ENCODE measurements at regions not wholly inside any gene's neighbourhood (a gene's known extent, or its start where the extent isn't known, plus 50 kb on each side); places are given as distances from the start of the nearest gene placed in this dataset.
A peak's percentile ranks its signal among the peaks of the same experiment; 100 is the strongest.
"Not testable (repeated sequence)": the region's sequence is repeated elsewhere in the genome, so short reads cannot be mapped to it uniquely, and the experiment has no call there.

DNA sequence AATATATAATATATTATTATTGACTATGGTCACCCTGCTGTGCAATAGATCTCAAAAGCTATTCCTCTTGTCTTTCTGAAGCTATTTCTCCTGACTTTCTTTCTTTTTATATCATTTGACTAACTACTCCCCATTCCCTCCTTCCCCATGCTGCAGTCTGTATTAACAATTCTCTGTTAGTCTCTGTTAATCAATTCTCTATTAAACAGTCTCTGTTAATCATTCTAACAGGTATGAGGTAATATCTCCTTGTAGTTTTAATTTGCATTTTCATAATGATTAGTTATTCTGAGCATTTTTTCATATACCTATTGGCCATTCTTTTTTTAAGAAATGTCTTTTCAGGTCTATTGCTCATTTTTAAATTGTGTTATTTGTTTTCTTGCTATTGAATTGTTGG lies 201.0 kb upstream of the B3GALT2 start:
- Histone ChIP-seq H3K36me3 (no peaks in the 10 kb centered on the region), H3K9me3 (no peaks in the 10 kb centered on the region)
- TF ChIP-seq, protein P1, sequence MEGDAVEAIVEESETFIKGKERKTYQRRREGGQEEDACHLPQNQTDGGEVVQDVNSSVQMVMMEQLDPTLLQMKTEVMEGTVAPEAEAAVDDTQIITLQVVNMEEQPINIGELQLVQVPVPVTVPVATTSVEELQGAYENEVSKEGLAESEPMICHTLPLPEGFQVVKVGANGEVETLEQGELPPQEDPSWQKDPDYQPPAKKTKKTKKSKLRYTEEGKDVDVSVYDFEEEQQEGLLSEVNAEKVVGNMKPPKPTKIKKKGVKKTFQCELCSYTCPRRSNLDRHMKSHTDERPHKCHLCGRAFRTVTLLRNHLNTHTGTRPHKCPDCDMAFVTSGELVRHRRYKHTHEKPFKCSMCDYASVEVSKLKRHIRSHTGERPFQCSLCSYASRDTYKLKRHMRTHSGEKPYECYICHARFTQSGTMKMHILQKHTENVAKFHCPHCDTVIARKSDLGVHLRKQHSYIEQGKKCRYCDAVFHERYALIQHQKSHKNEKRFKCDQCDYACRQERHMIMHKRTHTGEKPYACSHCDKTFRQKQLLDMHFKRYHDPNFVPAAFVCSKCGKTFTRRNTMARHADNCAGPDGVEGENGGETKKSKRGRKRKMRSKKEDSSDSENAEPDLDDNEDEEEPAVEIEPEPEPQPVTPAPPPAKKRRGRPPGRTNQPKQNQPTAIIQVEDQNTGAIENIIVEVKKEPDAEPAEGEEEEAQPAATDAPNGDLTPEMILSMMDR (IDR thresholded peaks at IDR 0.05): no peak
- no peak for TF ChIP-seq EP300 (IDR thresholded peaks at IDR 0.05)
- no peak for TF ChIP-seq POLR2A (IDR thresholded peaks at IDR 0.05)

DNA sequence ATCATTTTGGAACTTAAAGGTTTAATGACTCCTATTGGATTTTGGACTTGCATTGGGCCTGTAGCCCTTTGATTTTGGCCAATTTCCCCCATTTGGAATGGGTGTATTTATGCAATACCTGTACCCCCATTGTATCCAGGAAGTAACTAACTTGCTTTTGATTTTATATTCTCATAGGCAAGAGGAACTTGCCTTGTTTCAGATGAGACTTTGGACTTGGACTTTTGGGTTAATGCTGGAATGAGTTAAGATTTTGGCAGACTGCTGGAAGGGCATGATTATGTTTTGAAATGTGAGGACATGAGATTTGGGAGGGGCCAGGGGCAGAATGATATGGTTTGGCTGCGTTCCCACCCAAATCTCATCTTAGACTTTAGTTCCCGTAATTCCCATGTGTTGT lies 192.0 kb upstream of the B3GALT2 start:
- H3K4me3 ChIP-seq; H3K36me3 ChIP-seq; H3K4me1 ChIP-seq; H3K27ac ChIP-seq; DNase-seq (ENCODE audit: low spot score in 2 of 2); H3K27me3 ChIP-seq; H3K9me3 ChIP-seq: not testable (repeated sequence)
- 77 to 78% methylated on average over 2 of the region's 2 CpGs for WGBS, 2 donors

More for the DNA sequence above, 201.0 kb upstream of the B3GALT2 start:
- no peak overlapping the region for H3K4me3 ChIP-seq
- H3K4me1 ChIP-seq: no peaks in the 10 kb centered on the region
- H3K27me3 ChIP-seq: no peaks in the 10 kb centered on the region
- no peak overlapping the region for H3K27ac ChIP-seq
- DNase-seq (ENCODE audit: low spot score in 2 of 2): no peak

GRCh38 chr1:193377472-193377871 lies 191.1 kb upstream of the B3GALT2 start:
- no peak overlapping the region for H3K27ac ChIP-seq
- TF ChIP-seq, protein P1 (IDR thresholded peaks at IDR 0.05): no peak
- TF ChIP-seq EP300 (IDR thresholded peaks at IDR 0.05) (no peak), POLR2A (IDR thresholded peaks at IDR 0.05) (no peak)

DNA sequence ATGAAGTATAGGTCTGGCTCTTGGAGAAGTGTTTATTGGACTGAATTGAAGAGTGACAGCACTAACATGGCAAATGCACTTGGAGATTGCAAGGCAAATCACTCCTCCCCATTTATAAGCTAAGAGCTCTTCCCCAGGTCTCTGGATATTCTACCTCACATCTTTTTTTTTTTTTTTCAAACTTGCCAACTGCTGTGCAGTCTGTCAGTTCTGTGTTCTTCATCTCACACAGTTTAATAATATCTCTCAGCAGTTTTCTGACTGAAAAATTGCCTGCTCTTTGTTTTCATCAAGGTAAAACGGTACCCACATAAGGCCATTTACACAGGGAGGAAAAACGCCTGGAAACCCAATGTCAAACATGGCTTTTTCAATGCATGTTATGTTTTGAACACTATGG lies 186.1 kb upstream of the B3GALT2 start:
- no peaks in the 10 kb centered on the region for H3K27me3 ChIP-seq
- WGBS, 2 donors: 94 to 96% methylated on average over 2 of the region's 2 CpGs
- TF ChIP-seq POLR2A (IDR thresholded peaks at IDR 0.05) (no peak), EP300 (IDR thresholded peaks at IDR 0.05) (no peak)
- TF ChIP-seq, protein P1 (IDR thresholded peaks at IDR 0.05): no peak
- no peak overlapping the region for H3K27ac ChIP-seq
- H3K36me3 ChIP-seq: no peaks in the 10 kb centered on the region
- DNase-seq (ENCODE audit: low spot score in 2 of 2): no peak
- peaks cover 0 to 5% (median 0%) of the 10 kb centered on the region in 4 donors for H3K9me3 ChIP-seq
- no peaks in the 10 kb centered on the region for H3K4me1 ChIP-seq
- no peak overlapping the region for H3K4me3 ChIP-seq

More at GRCh38 chr1:193377472-193377871, 191.1 kb upstream of the B3GALT2 start:
- no peaks in the 10 kb centered on the region for H3K27me3 ChIP-seq
- DNase-seq (ENCODE audit: low spot score in 2 of 2): no peak
- no peaks in the 10 kb centered on the region for H3K36me3 ChIP-seq
- 85 to 93% methylated on average over 2 of the region's 2 CpGs for WGBS, 2 donors
- no peaks in the 10 kb centered on the region for H3K4me1 ChIP-seq
- H3K9me3 ChIP-seq: no peaks in the 10 kb centered on the region
- H3K4me3 ChIP-seq: no peak overlapping the region

DNA sequence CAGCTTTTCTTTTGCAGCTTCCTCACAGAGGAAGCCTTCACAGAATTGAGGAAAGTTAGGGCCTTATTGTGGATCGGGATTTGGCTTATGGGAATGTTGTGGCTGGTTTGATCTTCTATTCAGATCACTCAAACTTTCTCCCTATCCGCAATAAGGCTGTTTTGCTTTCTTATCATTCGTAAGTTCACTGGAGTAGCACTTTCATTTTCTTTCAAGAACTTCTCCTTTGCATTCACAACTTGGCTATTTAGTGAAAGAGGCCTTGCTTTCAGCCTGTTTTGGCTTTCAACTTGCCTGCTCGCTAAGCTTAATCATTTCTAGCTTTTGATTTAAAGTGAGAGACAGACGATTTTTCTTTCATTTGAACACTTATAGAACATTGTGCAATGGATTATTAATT lies 181.9 kb upstream of the B3GALT2 start:
- Histone ChIP-seq H3K36me3 (no peaks in the 10 kb centered on the region), H3K27ac (peak overlapping the region in 1 of 4 donors; percentile 41)

More for the DNA sequence above, 181.9 kb upstream of the B3GALT2 start:
- Histone ChIP-seq H3K4me3 (no peak overlapping the region), H3K9me3 (peaks cover 0 to 5% (median 0%) of the 10 kb centered on the region in 4 donors), H3K4me1 (no peaks in the 10 kb centered on the region), H3K27me3 (no peaks in the 10 kb centered on the region)
- TF ChIP-seq EP300 (IDR thresholded peaks at IDR 0.05) (no peak), POLR2A (IDR thresholded peaks at IDR 0.05) (no peak)
- TF ChIP-seq, protein P1 (IDR thresholded peaks at IDR 0.05): no peak
- WGBS, 2 donors: 69 to 73% methylated on average over 5 of the region's 5 CpGs
- no peak for DNase-seq (ENCODE audit: low spot score in 2 of 2)
